ENCODE measurements at regions not wholly inside any gene's neighbourhood (a gene's known extent, or its start where the extent isn't known, plus 50 kb on each side); places are given as distances from the start of the nearest gene placed in this dataset.
"Not testable (repeated sequence)": the region's sequence is repeated elsewhere in the genome, so short reads cannot be mapped to it uniquely, and the experiment has no call there.

DNA sequence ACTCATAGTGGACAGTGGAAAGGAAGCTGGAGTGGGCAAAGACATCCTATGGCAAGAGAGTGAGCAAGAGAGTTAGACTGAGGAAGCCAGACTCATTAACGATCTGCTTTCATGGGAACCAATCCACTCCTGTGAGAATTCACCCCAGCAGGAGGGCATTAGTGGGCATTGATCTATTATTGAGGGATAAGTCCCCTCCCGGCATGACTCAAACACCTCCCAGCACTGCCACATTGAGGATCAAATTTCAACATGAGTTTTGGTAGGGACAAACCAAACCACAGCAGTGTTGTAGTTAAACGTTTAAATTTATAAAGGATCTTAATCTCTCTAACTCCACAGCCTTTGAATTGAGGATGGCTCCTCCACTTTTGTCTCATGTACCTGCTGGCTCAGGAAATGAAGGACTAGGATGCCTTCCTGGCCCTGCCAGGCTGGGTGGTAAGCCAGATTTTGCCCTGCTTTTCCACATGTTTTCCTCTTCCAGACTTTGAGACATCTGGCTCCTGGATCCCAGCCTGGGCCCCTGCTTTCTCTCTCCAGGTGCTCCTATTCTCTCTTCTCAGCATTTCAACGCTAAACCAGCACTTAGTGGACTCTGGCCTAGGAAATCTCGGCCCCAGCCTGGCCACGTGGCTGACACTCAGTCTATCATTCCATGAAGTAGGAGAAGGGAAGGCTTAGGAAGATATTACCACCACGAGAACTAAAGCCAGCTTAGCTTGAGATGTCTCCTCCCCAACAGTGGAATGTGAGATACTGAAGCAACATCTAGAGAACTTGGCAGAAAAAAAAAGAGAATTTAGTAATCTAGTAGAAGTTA lies 96.5 kb upstream of the PIP4K2A start:
- Histone ChIP-seq H3K27ac (no peak overlapping the region), H3K27me3 (replicated peaks) (no peaks in the 10 kb centered on the region), H3K4me3 (ENCODE audit: low read depth, low read length) (no peak overlapping the region), H3K36me3 (replicated peaks) (no peaks in the 10 kb centered on the region)
- no peak for DNase-seq
- TF ChIP-seq, protein P1, sequence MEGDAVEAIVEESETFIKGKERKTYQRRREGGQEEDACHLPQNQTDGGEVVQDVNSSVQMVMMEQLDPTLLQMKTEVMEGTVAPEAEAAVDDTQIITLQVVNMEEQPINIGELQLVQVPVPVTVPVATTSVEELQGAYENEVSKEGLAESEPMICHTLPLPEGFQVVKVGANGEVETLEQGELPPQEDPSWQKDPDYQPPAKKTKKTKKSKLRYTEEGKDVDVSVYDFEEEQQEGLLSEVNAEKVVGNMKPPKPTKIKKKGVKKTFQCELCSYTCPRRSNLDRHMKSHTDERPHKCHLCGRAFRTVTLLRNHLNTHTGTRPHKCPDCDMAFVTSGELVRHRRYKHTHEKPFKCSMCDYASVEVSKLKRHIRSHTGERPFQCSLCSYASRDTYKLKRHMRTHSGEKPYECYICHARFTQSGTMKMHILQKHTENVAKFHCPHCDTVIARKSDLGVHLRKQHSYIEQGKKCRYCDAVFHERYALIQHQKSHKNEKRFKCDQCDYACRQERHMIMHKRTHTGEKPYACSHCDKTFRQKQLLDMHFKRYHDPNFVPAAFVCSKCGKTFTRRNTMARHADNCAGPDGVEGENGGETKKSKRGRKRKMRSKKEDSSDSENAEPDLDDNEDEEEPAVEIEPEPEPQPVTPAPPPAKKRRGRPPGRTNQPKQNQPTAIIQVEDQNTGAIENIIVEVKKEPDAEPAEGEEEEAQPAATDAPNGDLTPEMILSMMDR (IDR thresholded peaks at IDR 0.05; ENCODE audit: low read depth, low read length, missing control alignments): no peak
- in situ Hi-C loops (cut with HindIII; ENCODE audit: low pct_ligation_motif_present, low sequenced_read_pairs): no loop called here

DNA sequence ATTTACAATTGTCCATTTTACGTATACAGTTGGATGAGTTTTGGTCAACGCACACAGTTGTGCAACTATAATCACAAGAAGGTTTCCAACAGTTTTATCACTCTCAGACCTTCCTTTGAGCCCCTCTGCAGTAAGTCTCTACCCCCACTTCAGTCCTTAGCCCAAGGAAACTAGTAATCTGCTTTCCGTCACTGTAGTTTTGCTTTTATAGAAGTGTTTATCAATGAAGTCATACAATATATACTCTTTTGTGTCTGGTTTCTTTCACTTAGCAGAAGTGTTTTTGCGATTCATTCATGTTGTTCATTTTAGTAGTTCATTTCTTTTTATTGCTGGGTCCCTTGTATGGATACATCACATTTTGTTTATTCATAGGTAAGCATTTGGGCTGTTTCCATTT lies 92.9 kb upstream of the PIP4K2A start:
- Histone ChIP-seq H3K36me3 (replicated peaks) (no peaks in the 10 kb centered on the region), H3K4me3 (ENCODE audit: low read depth, low read length) (no peak overlapping the region), H3K27me3 (replicated peaks) (no peaks in the 10 kb centered on the region), H3K27ac (no peak overlapping the region)
- TF ChIP-seq, protein P1 (IDR thresholded peaks at IDR 0.05; ENCODE audit: low read depth, low read length, missing control alignments): no peak
- no peak for DNase-seq
- in situ Hi-C loops (cut with HindIII; ENCODE audit: low pct_ligation_motif_present, low sequenced_read_pairs): no loop called here

DNA sequence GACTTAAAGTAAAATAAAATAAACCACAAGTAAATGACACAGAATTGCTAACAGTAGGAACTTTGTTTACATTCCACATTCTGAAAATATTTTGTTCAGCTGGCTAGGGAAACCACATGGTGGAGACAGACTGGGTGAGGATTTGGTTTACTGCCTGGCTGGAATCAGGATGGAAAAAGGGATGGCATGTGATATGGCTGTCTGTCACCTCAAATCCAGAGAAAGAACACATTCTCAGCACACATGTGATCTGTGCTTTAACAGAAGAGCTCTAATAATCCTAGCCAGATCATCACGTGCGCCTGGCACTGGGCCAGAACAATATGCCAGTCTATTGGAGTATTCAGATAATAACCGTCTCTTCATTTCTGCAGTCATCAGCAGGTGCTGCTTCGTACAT lies 90.9 kb upstream of the PIP4K2A start:
- in situ Hi-C loops (cut with HindIII; ENCODE audit: low pct_ligation_motif_present, low sequenced_read_pairs): no loop called here
- TF ChIP-seq, protein P1 (IDR thresholded peaks at IDR 0.05; ENCODE audit: low read depth, low read length, missing control alignments): peak; percentile 23
- no peak overlapping the region for H3K27ac ChIP-seq
- H3K27me3 ChIP-seq (replicated peaks): no peaks in the 10 kb centered on the region
- DNase-seq: no peak
- H3K36me3 ChIP-seq (replicated peaks): no peaks in the 10 kb centered on the region
- H3K4me3 ChIP-seq (ENCODE audit: low read depth, low read length): no peak overlapping the region

DNA sequence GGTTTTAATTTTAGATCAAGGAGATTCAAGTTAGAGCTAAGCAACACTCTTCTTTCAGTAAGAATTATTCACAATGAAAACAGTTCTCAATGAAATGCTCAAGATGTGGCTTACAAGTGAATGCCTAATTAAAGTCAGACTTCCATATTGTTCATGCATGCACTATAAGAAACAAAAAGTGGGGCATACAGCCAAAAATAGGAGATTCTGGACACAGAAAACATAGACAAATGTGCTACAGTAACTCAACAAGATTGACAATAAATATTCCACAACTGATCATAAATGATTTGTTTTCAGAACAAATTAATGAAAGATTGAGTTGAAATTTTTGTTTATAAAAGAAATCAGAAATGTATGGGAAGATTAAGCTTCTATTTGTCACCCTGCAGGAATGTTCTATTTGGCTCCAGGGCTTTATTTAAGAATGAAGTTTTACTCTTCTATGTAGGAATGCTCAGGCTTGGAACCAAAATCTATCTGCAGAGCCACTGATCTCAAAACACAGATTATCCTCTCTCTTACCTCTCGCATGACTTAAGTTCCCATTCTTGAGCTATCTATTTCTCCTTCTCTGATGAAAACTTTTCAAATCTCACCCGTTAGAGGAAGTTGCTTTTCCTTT lies 89.0 kb upstream of the PIP4K2A start:
- no peaks in the 10 kb centered on the region for H3K36me3 ChIP-seq (replicated peaks)
- H3K27me3 ChIP-seq (replicated peaks): no peaks in the 10 kb centered on the region
- H3K4me3 ChIP-seq (ENCODE audit: low read depth, low read length): no peak overlapping the region
- in situ Hi-C loops (cut with HindIII; ENCODE audit: low pct_ligation_motif_present, low sequenced_read_pairs): no loop called here
- no peak overlapping the region for H3K27ac ChIP-seq
- no peak for DNase-seq
- TF ChIP-seq, protein P1 (IDR thresholded peaks at IDR 0.05; ENCODE audit: low read depth, low read length, missing control alignments): no peak

DNA sequence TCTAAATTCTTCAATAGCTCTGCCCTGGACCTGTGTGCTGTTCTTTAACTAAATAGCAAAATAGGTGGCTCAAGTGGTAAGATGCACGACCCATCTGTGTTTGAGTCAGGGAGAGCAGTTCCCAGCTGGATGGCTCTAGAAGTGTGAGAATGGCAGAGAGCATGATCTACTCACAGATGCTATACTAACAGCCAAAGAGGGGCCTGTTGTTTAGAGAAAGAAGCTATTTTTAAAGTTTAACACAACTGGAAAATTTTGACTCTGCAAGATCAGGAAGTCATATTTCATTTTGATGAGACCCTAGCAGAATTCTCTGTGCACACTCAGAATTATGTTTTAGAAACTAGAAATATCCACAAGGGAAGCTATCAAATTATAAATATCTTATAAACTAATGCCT lies 87.4 kb upstream of the PIP4K2A start:
- H3K36me3 ChIP-seq (replicated peaks): no peaks in the 10 kb centered on the region
- no peak overlapping the region for H3K4me3 ChIP-seq (ENCODE audit: low read depth, low read length)
- H3K27me3 ChIP-seq (replicated peaks): no peaks in the 10 kb centered on the region
- no peak for DNase-seq
- in situ Hi-C loops (cut with HindIII; ENCODE audit: low pct_ligation_motif_present, low sequenced_read_pairs): no loop called here
- H3K27ac ChIP-seq: no peak overlapping the region
- TF ChIP-seq, protein P1 (IDR thresholded peaks at IDR 0.05; ENCODE audit: low read depth, low read length, missing control alignments): no peak

DNA sequence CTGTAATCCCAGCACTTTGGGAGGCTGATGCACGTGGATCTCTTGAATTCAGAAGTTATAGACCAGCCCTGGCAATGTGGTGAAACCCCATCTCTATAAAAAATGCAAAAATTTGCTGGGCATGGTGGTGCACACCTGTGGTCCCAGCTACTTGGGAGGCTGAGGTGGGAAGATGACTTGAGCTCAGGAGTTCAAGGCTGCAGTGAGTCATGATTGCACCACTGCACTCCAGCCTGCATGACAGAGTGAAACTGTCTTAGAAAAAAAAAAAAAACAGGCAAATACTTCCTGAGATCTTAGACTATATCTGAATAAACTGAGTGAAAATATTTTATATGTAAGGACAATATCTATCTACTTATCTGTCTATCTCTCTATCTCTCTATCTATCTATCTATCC lies 83.4 kb upstream of the PIP4K2A start:
- DNase-seq: peak; percentile 45
- in situ Hi-C loops (cut with HindIII; ENCODE audit: low pct_ligation_motif_present, low sequenced_read_pairs): not testable (repeated sequence)

More for the DNA sequence above, 83.4 kb upstream of the PIP4K2A start:
- not testable (repeated sequence) for H3K36me3 ChIP-seq (replicated peaks); H3K27ac ChIP-seq; H3K27me3 ChIP-seq (replicated peaks); H3K4me3 ChIP-seq (ENCODE audit: low read depth, low read length)

Data from brain microvascular endothelial cell (primary cell).